HG03342 (cell line): ENCODE measurements at regions not wholly inside any gene's neighbourhood (a gene's known extent, or its start where the extent isn't known, plus 50 kb on each side); places are given as distances from the start of the nearest gene placed in this dataset.

Source experiments
- ATAC-seq: cut with Tn5 transposase; IDR thresholded peaks from one replicate; pipeline ENCODE4 v1.9.1; 2021; ENCODE audit warnings: mild to moderate bottlenecking, moderate library complexity; ENCODE audit not compliant: unreplicated experiment

- ATAC-seq: no peak
These were observed 78.0 kb upstream of the TNFSF18 start for GRCh38 chr1:173128742-173129141.

GRCh38 chr1:173127369-173128307 lies 76.9 kb upstream of the TNFSF18 start:
- ATAC-seq: no peak

GRCh38 chr1:173126421-173126820 lies 75.7 kb upstream of the TNFSF18 start:
- no peak for ATAC-seq

GRCh38 chr1:173122958-173123852 lies 72.5 kb upstream of the TNFSF18 start:
- ATAC-seq: no peak

GRCh38 chr1:173122344-173122935 lies 71.7 kb upstream of the TNFSF18 start:
- ATAC-seq: no peak

GRCh38 chr1:173118404-173118803 lies 67.7 kb upstream of the TNFSF18 start:
- ATAC-seq: no peak

GRCh38 chr1:173117761-173118160 lies 67.0 kb upstream of the TNFSF18 start:
- no peak for ATAC-seq

- ATAC-seq: no peak
These were observed 66.4 kb upstream of the TNFSF18 start for GRCh38 chr1:173117108-173117633.

- no peak for ATAC-seq
These were observed 63.6 kb upstream of the TNFSF18 start for GRCh38 chr1:173114346-173114745.

- ATAC-seq: no peak
These were observed 62.4 kb upstream of the TNFSF18 start for GRCh38 chr1:173113015-173113741.

GRCh38 chr1:173112129-173112528 lies 61.4 kb upstream of the TNFSF18 start:
- ATAC-seq: peak; percentile 98

- ATAC-seq: no peak
These were observed 57.0 kb upstream of the TNFSF18 start for GRCh38 chr1:173107696-173108095.

- no peak for ATAC-seq
These were observed 52.3 kb upstream of the TNFSF18 start for GRCh38 chr1:173103006-173103405.

GRCh38 chr1:173101589-173101988 lies 50.8 kb upstream of the TNFSF18 start:
- no peak for ATAC-seq

GRCh38 chr1:173100476-173101107 lies 49.9 kb upstream of the TNFSF18 start:
- no peak for ATAC-seq
